ENCODE measurements at regions not wholly inside any gene's neighbourhood (a gene's known extent, or its start where the extent isn't known, plus 50 kb on each side); places are given as distances from the start of the nearest gene placed in this dataset.

DNA sequence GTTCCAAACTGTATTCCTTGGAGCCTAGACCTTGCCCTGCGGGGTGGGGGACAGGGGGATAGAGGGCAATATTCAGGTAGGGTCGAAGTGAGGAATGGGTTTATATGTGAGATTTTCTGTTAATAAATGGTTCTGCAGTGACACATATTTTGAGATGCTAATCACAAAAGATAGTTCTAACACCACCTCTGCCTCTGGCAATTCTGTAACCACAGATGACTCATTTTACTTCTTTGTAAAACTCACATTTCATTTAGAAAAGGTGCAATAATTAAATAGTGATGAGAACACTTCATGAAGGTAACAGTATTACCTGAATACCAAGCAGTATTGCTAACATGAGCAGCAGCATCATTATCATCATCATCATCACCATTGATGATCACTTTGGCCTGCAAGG lies 306.6 kb downstream of the SUCLG1 start:
- no peaks in the 10 kb centered on the region for H3K9me1 ChIP-seq (ENCODE audit: control insufficient read depth, insufficient read depth, low read length)
- no peaks in the 10 kb centered on the region for H3K9me3 ChIP-seq (replicated peaks; ENCODE audit: control insufficient read depth, insufficient read depth, low read depth, low read length)
- DNase-seq (ENCODE audit: extremely low read depth in 1 of 4, low spot score in 3 of 4) (no peak), ATAC-seq (no peak), FAIRE-seq (no peak)
- no TSS peak for BruUV-seq (replicated peaks)
- H2AFZ ChIP-seq (ENCODE audit: low read depth, low read length), result no peak overlapping the region
- CTCF ChIA-PET (ENCODE audit: low intra/inter-chr PET ratio), result no interaction called here
- TF ChIP-seq SREBF1 (IDR thresholded peaks at IDR 0.05; ENCODE audit: borderline replicate concordance, low read depth, low read length), result no peak
- no peak for TF ChIP-seq POLR2G (IDR thresholded peaks at IDR 0.05; ENCODE audit: low read depth, low read length)
- TF ChIP-seq MEF2D (tag; conservative IDR thresholded peaks at IDR 0.05; ENCODE audit: low read depth), result no peak
- TF ChIP-seq ELF1 (tag; IDR thresholded peaks at IDR 0.05), result no peak
- no peak for TF ChIP-seq ZFP30 (CRISPR knock-in tag; IDR thresholded peaks at IDR 0.05; ENCODE audit: borderline replicate concordance)
- TF ChIP-seq TAL1 (IDR thresholded peaks at IDR 0.05), result no peak
- TF ChIP-seq ADNP (tag; IDR thresholded peaks at IDR 0.05), result no peak
- TF ChIP-seq SLC30A9 (CRISPR knock-in tag; IDR thresholded peaks at IDR 0.05), result no peak
- no peak for TF ChIP-seq ZNF217 (CRISPR knock-in tag; IDR thresholded peaks at IDR 0.05)
- no peak for TF ChIP-seq CHD2 (IDR thresholded peaks at IDR 0.05; ENCODE audit: low read depth, low read length)
- TF ChIP-seq NFE2L1 (tag; IDR thresholded peaks at IDR 0.05; ENCODE audit: borderline replicate concordance, low read depth), result no peak
- TF ChIP-seq ZBED1 (IDR thresholded peaks at IDR 0.05), result no peak
- TF ChIP-seq RBFOX2 (IDR thresholded peaks at IDR 0.05; ENCODE audit: low read depth, low read length), result no peak
- TF ChIP-seq GATAD2A (IDR thresholded peaks at IDR 0.05), result no peak
- POLR2A ChIA-PET, result no interaction called here
- no peak overlapping the region for H3K27ac ChIP-seq (ENCODE audit: extremely low read depth, low read depth, low read length)
- in situ Hi-C loops (cut with MboI) (no loop called here), intact Hi-C loops (cut with micrococcal nuclease) (no loop called here)
- no peaks in the 10 kb centered on the region for H3K79me2 ChIP-seq (ENCODE audit: control insufficient read depth, insufficient read depth, low read length)
- no peaks in the 10 kb centered on the region for H3K4me1 ChIP-seq (replicated peaks in 1 of 2; ENCODE audit: control insufficient read depth in 2 of 2, insufficient read depth in 2 of 2, low read length in 2 of 2)
- WGBS (ENCODE audit: insufficient coverage, low coverage, missing lambda C conversion rate), result 0% methylated on average over 2 of the region's 2 CpGs
- H3K36me3 ChIP-seq (ENCODE audit: control insufficient read depth, insufficient read depth, low read length), result no peaks in the 10 kb centered on the region
- no peaks in the 10 kb centered on the region for H3K27me3 ChIP-seq (ENCODE audit: control insufficient read depth in 2 of 2, insufficient read depth in 2 of 2, low read length in 2 of 2)
- H4K20me1 ChIP-seq (replicated peaks; ENCODE audit: control insufficient read depth, insufficient read depth, low read length), result no peaks in the 10 kb centered on the region
- no peak overlapping the region for H3K9ac ChIP-seq (ENCODE audit: insufficient read depth in 1 of 2, low read depth in 2 of 2, low read length in 2 of 2)
- H3K4me2 ChIP-seq (ENCODE audit: insufficient read depth, low read length), result no peak overlapping the region
- no peak overlapping the region for H3K4me3 ChIP-seq
